ENCODE measurements at regions not wholly inside any gene's neighbourhood (a gene's known extent, or its start where the extent isn't known, plus 50 kb on each side); places are given as distances from the start of the nearest gene placed in this dataset.

DNA sequence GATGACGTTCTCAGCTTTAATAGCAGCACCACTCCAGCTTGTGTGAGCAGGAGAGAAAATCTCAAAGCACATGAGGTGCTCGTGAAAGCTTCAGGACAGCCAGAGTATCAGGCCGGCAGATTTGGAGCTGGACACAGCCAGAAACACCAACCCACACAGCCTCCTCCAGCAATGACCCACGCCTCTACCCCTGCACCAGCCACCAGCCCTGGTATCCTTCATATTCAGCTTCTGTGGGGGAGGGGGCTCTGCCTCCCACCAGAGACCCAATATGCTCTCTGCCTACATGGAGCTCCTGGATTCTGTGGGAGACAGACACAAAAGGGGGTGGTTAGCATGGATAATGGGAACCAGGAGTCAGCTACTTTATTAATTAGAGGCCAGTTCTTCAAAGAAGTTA lies 133.6 kb upstream of the FMN2 start:
- no peak overlapping the region for H2AFZ ChIP-seq (ENCODE audit: low read depth, low read length)
- in situ Hi-C loops (cut with MboI) (no loop called here), intact Hi-C loops (cut with micrococcal nuclease) (loop anchor here (10.0 kb wide), 1 partner anchor 187 kb away; no protein-coding TSS in a partner anchor)
- FAIRE-seq (no peak), DNase-seq (ENCODE audit: extremely low read depth in 1 of 4, low spot score in 3 of 4) (no peak), ATAC-seq (no peak)
- no TSS peak for BruUV-seq (replicated peaks)
- TF ChIP-seq, protein P1, sequence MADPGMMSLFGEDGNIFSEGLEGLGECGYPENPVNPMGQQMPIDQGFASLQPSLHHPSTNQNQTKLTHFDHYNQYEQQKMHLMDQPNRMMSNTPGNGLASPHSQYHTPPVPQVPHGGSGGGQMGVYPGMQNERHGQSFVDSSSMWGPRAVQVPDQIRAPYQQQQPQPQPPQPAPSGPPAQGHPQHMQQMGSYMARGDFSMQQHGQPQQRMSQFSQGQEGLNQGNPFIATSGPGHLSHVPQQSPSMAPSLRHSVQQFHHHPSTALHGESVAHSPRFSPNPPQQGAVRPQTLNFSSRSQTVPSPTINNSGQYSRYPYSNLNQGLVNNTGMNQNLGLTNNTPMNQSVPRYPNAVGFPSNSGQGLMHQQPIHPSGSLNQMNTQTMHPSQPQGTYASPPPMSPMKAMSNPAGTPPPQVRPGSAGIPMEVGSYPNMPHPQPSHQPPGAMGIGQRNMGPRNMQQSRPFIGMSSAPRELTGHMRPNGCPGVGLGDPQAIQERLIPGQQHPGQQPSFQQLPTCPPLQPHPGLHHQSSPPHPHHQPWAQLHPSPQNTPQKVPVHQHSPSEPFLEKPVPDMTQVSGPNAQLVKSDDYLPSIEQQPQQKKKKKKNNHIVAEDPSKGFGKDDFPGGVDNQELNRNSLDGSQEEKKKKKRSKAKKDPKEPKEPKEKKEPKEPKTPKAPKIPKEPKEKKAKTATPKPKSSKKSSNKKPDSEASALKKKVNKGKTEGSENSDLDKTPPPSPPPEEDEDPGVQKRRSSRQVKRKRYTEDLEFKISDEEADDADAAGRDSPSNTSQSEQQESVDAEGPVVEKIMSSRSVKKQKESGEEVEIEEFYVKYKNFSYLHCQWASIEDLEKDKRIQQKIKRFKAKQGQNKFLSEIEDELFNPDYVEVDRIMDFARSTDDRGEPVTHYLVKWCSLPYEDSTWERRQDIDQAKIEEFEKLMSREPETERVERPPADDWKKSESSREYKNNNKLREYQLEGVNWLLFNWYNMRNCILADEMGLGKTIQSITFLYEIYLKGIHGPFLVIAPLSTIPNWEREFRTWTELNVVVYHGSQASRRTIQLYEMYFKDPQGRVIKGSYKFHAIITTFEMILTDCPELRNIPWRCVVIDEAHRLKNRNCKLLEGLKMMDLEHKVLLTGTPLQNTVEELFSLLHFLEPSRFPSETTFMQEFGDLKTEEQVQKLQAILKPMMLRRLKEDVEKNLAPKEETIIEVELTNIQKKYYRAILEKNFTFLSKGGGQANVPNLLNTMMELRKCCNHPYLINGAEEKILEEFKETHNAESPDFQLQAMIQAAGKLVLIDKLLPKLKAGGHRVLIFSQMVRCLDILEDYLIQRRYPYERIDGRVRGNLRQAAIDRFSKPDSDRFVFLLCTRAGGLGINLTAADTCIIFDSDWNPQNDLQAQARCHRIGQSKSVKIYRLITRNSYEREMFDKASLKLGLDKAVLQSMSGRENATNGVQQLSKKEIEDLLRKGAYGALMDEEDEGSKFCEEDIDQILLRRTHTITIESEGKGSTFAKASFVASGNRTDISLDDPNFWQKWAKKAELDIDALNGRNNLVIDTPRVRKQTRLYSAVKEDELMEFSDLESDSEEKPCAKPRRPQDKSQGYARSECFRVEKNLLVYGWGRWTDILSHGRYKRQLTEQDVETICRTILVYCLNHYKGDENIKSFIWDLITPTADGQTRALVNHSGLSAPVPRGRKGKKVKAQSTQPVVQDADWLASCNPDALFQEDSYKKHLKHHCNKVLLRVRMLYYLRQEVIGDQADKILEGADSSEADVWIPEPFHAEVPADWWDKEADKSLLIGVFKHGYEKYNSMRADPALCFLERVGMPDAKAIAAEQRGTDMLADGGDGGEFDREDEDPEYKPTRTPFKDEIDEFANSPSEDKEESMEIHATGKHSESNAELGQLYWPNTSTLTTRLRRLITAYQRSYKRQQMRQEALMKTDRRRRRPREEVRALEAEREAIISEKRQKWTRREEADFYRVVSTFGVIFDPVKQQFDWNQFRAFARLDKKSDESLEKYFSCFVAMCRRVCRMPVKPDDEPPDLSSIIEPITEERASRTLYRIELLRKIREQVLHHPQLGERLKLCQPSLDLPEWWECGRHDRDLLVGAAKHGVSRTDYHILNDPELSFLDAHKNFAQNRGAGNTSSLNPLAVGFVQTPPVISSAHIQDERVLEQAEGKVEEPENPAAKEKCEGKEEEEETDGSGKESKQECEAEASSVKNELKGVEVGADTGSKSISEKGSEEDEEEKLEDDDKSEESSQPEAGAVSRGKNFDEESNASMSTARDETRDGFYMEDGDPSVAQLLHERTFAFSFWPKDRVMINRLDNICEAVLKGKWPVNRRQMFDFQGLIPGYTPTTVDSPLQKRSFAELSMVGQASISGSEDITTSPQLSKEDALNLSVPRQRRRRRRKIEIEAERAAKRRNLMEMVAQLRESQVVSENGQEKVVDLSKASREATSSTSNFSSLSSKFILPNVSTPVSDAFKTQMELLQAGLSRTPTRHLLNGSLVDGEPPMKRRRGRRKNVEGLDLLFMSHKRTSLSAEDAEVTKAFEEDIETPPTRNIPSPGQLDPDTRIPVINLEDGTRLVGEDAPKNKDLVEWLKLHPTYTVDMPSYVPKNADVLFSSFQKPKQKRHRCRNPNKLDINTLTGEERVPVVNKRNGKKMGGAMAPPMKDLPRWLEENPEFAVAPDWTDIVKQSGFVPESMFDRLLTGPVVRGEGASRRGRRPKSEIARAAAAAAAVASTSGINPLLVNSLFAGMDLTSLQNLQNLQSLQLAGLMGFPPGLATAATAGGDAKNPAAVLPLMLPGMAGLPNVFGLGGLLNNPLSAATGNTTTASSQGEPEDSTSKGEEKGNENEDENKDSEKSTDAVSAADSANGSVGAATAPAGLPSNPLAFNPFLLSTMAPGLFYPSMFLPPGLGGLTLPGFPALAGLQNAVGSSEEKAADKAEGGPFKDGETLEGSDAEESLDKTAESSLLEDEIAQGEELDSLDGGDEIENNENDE (IDR thresholded peaks at IDR 0.05; ENCODE audit: low read depth, low read length): no peak
- TF ChIP-seq, protein P2, sequence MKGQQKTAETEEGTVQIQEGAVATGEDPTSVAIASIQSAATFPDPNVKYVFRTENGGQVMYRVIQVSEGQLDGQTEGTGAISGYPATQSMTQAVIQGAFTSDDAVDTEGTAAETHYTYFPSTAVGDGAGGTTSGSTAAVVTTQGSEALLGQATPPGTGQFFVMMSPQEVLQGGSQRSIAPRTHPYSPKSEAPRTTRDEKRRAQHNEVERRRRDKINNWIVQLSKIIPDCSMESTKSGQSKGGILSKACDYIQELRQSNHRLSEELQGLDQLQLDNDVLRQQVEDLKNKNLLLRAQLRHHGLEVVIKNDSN (CRISPR knock-in tag; IDR thresholded peaks at IDR 0.05): no peak
- TF ChIP-seq FOXP1 (CRISPR knock-in tag; IDR thresholded peaks at IDR 0.05) (no peak), ZC3H8 (IDR thresholded peaks at IDR 0.05) (no peak), MCM3 (IDR thresholded peaks at IDR 0.05) (no peak), ZC3H4 (CRISPR knock-in tag; IDR thresholded peaks at IDR 0.05; ENCODE audit: borderline replicate concordance) (no peak), SMAD2 (IDR thresholded peaks at IDR 0.05; ENCODE audit: low read depth, low read length) (no peak), MCM5 (IDR thresholded peaks at IDR 0.05; ENCODE audit: low read depth) (no peak), CREBBP (IDR thresholded peaks at IDR 0.05; ENCODE audit: low read depth, low read length) (no peak), ESRRB (CRISPR knock-in tag; IDR thresholded peaks at IDR 0.05; ENCODE audit: borderline replicate concordance) (no peak), TAF1 (IDR thresholded peaks at IDR 0.05; ENCODE audit: control insufficient read depth, extremely low read depth, insufficient read depth, low read length, severe bottlenecking) (no peak), HDAC2 (IDR thresholded peaks at IDR 0.05) (no peak), NBN (IDR thresholded peaks at IDR 0.05; ENCODE audit: low read depth) (no peak)
- WGBS (ENCODE audit: insufficient coverage, low coverage, missing lambda C conversion rate): 0% methylated on average over 4 of the region's 4 CpGs
- H3K4me1 ChIP-seq (replicated peaks in 1 of 2; ENCODE audit: control insufficient read depth in 2 of 2, insufficient read depth in 2 of 2, low read length in 2 of 2): no peaks in the 10 kb centered on the region
- no peaks in the 10 kb centered on the region for H4K20me1 ChIP-seq (replicated peaks; ENCODE audit: control insufficient read depth, insufficient read depth, low read length)
- H3K9ac ChIP-seq (ENCODE audit: insufficient read depth in 1 of 2, low read depth in 2 of 2, low read length in 2 of 2): no peak overlapping the region
- H3K79me2 ChIP-seq (ENCODE audit: control insufficient read depth, insufficient read depth, low read length): no peaks in the 10 kb centered on the region
- no peaks in the 10 kb centered on the region for H3K9me3 ChIP-seq (replicated peaks; ENCODE audit: control insufficient read depth, insufficient read depth, low read depth, low read length)
- ChIA-PET CTCF (ENCODE audit: low intra/inter-chr PET ratio) (no interaction called here), POLR2A (interaction anchor here (0.9 kb wide), 1 partner anchor 1550 kb away, joined by 3 read pairs; no protein-coding TSS in a partner anchor)
- H3K4me3 ChIP-seq: no peak overlapping the region
- H3K9me1 ChIP-seq (ENCODE audit: control insufficient read depth, insufficient read depth, low read length): no peaks in the 10 kb centered on the region
- no peak overlapping the region for H3K27ac ChIP-seq (ENCODE audit: extremely low read depth, low read depth, low read length)
- H3K4me2 ChIP-seq (ENCODE audit: insufficient read depth, low read length): no peak overlapping the region
- H3K27me3 ChIP-seq (ENCODE audit: control insufficient read depth in 2 of 2, insufficient read depth in 2 of 2, low read length in 2 of 2): no peaks in the 10 kb centered on the region
- H3K36me3 ChIP-seq (ENCODE audit: control insufficient read depth, insufficient read depth, low read length): no peaks in the 10 kb centered on the region

All from K562 (cell line).